Prostate gland (tissue), 2 donors: ENCODE measurements at regions not wholly inside any gene's neighbourhood (a gene's known extent, or its start where the extent isn't known, plus 50 kb on each side); places are given as distances from the start of the nearest gene placed in this dataset.
"Not testable (repeated sequence)": the region's sequence is repeated elsewhere in the genome, so short reads cannot be mapped to it uniquely, and the experiment has no call there.

ENCODE experiments used
- CTCF ChIP-seq, 4 experiments: fragments of 200-600 bp in 2 of 4; fragments of 450-650 bp in 2 of 4; sonication (generic) in 2 of 4; IDR thresholded peaks; 1 replicate in 3 of 4; 2 replicates in 1 of 4; pipeline ENCODE4 v1.5.1; 2016 to 2019; ENCODE audit warnings: antibody characterized with exemption in 4 of 4, mild to moderate bottlenecking in 2 of 4, moderate library complexity in 2 of 4
- POLR2A ChIP-seq: fragments of 450-650 bp; IDR thresholded peaks from one replicate; pipeline ENCODE4 v1.6.1; 2016; ENCODE audit warnings: antibody characterized with exemption, mild to moderate bottlenecking

- not testable (repeated sequence) for TF ChIP-seq CTCF (IDR thresholded peaks at IDR 0.05); POLR2A
Observed at GRCh38 chr12:17282169-17282568, 676.2 kb upstream of the LMO3 start.
